SK-N-SH treated with all-trans-retinoic acid at 6 μM for 48 hours (cell line): ENCODE measurements at regions not wholly inside any gene's neighbourhood (a gene's known extent, or its start where the extent isn't known, plus 50 kb on each side); places are given as distances from the start of the nearest gene placed in this dataset.

Experiments used
- ATAC-seq: fragments of 200-7000 bp; cut with Tn5 transposase; 3 replicates; pipeline ENCODE4 v1.9.1; 2020; ENCODE audit warnings: mild to moderate bottlenecking, moderate library complexity
- ARNTL ChIP-seq: fragments of 450-650 bp; formaldehyde crosslinking; IDR thresholded peaks from 2 replicates; pipeline ENCODE4 v1.5.0; 2020; ENCODE audit warnings: low read depth, mild to moderate bottlenecking, moderate library complexity, borderline replicate concordance
- BACH2 ChIP-seq: fragments of 250-450 bp; sonication (Bioruptor Pico); IDR thresholded peaks from 2 replicates; pipeline ENCODE4 v1.9.0; 2021; ENCODE audit warnings: mild to moderate bottlenecking, borderline replicate concordance
- CREB5 ChIP-seq: fragments of 250-450 bp; sonication (Bioruptor Pico); IDR thresholded peaks from 2 replicates; pipeline ENCODE4 v1.5.1; 2020; ENCODE audit warnings: low read depth, mild to moderate bottlenecking, moderate library complexity
- CSDC2 ChIP-seq: fragments of 250-450 bp; sonication (Bioruptor Pico); IDR thresholded peaks from 2 replicates; pipeline ENCODE4 v1.5.0; 2020; ENCODE audit warnings: mild to moderate bottlenecking, moderate library complexity
- CSRNP3 ChIP-seq: fragments of 250-450 bp; sonication (Bioruptor Pico); IDR thresholded peaks from 2 replicates; pipeline ENCODE4 v1.5.1; 2021; ENCODE audit warnings: mild to moderate bottlenecking, moderate library complexity
- ESRRG ChIP-seq: fragments of 250-450 bp; sonication (Bioruptor Pico); IDR thresholded peaks from 2 replicates; pipeline ENCODE4 v1.6.1; 2021; ENCODE audit warnings: mild to moderate bottlenecking
- GLIS3 ChIP-seq: fragments of 250-450 bp; sonication (Bioruptor Pico); IDR thresholded peaks from 2 replicates; pipeline ENCODE4 v1.5.0; 2020; ENCODE audit warnings: mild to moderate bottlenecking, moderate library complexity
- ISL1 ChIP-seq: fragments of 250-450 bp; sonication (Bioruptor Pico); IDR thresholded peaks from 2 replicates; pipeline ENCODE4 v2.1.2; 2022; ENCODE audit warnings: mild to moderate bottlenecking, moderate library complexity
- OSR1 ChIP-seq: fragments of 250-450 bp; sonication (Bioruptor Pico); IDR thresholded peaks from 2 replicates; pipeline ENCODE4 v1.8.0; 2022; ENCODE audit warnings: moderate library complexity, mild to moderate bottlenecking, inconsistent platforms
- PATZ1 ChIP-seq: fragments of 250-450 bp; sonication (Bioruptor Pico); IDR thresholded peaks from 2 replicates; pipeline ENCODE4 v1.8.0; 2020; ENCODE audit warnings: mild to moderate bottlenecking, moderate library complexity, borderline replicate concordance
- POU6F1 ChIP-seq: fragments of 250-450 bp; sonication (Bioruptor Pico); IDR thresholded peaks from 2 replicates; pipeline ENCODE4 v1.8.0; 2021; ENCODE audit warnings: low read depth, mild to moderate bottlenecking, moderate library complexity, borderline replicate concordance
- PPARA ChIP-seq: fragments of 250-450 bp; sonication (Bioruptor Pico); IDR thresholded peaks from 2 replicates; pipeline ENCODE4 v1.5.0; 2020; ENCODE audit warnings: mild to moderate bottlenecking, borderline replicate concordance
- SNAI2 ChIP-seq: fragments of 250-450 bp; sonication (Bioruptor Pico); IDR thresholded peaks from 2 replicates; pipeline ENCODE4 v1.5.0; 2020; ENCODE audit warnings: mild to moderate bottlenecking, moderate library complexity
- TOX ChIP-seq: fragments of 250-450 bp; sonication (Bioruptor Pico); IDR thresholded peaks from 2 replicates; pipeline ENCODE4 v1.8.0; 2021; ENCODE audit warnings: mild to moderate bottlenecking, moderate library complexity, borderline replicate concordance
- TSHZ2 ChIP-seq: fragments of 250-450 bp; sonication (Bioruptor Pico); IDR thresholded peaks from 2 replicates; pipeline ENCODE4 v1.5.0; 2020; ENCODE audit warnings: mild to moderate bottlenecking, moderate library complexity
- ZC3H10 ChIP-seq: fragments of 250-450 bp; sonication (Bioruptor Pico); IDR thresholded peaks from 2 replicates; pipeline ENCODE4 v1.5.1; 2021; ENCODE audit warnings: mild to moderate bottlenecking, moderate library complexity
- ZFP3 ChIP-seq: fragments of 250-450 bp; sonication (Bioruptor Pico); IDR thresholded peaks from 2 replicates; pipeline ENCODE4 v1.5.0; 2020; ENCODE audit warnings: mild to moderate bottlenecking, moderate library complexity
- ZFP30 ChIP-seq: fragments of 450-650 bp; formaldehyde crosslinking; IDR thresholded peaks from 2 replicates; pipeline ENCODE4 v1.5.0; 2022; ENCODE audit warnings: mild to moderate bottlenecking, moderate library complexity
- ZNF70 ChIP-seq: fragments of 450-650 bp; formaldehyde crosslinking; IDR thresholded peaks from 2 replicates; pipeline ENCODE4 v1.5.0; 2020; ENCODE audit warnings: mild to moderate bottlenecking, moderate library complexity
- ZNF8 ChIP-seq: fragments of 450-650 bp; formaldehyde crosslinking; IDR thresholded peaks from 2 replicates; pipeline ENCODE4 v1.5.0; 2020; ENCODE audit warnings: mild to moderate bottlenecking, moderate library complexity

GRCh38 chr18:21934766-21935015, 194.1 kb downstream of the MIB1 start:
- TF ChIP-seq CSDC2 (CRISPR knock-in tag) = no peak
- TF ChIP-seq ESRRG = no peak
- no peak for TF ChIP-seq ZC3H10 (CRISPR knock-in tag)
- no peak for TF ChIP-seq TSHZ2 (CRISPR knock-in tag)
- TF ChIP-seq PATZ1 = no peak
- no peak for TF ChIP-seq ARNTL (CRISPR knock-in tag)
- TF ChIP-seq CREB5 (CRISPR knock-in tag) = no peak
- no peak for TF ChIP-seq POU6F1 (CRISPR knock-in tag)
- TF ChIP-seq ZFP30 (CRISPR knock-in tag) = no peak
- no peak for TF ChIP-seq ZFP3 (CRISPR knock-in tag)
- no peak for TF ChIP-seq ISL1 (CRISPR knock-in tag)
- no peak for TF ChIP-seq PPARA (CRISPR knock-in tag)
- no peak for TF ChIP-seq GLIS3 (CRISPR knock-in tag)
- no peak for ATAC-seq

- no peak for TF ChIP-seq ZNF8 (CRISPR knock-in tag)
- no peak for TF ChIP-seq SNAI2 (CRISPR knock-in tag)
- no peak for TF ChIP-seq ZFP3 (CRISPR knock-in tag)
- no peak for TF ChIP-seq BACH2 (CRISPR knock-in tag)
- no peak for TF ChIP-seq TSHZ2 (CRISPR knock-in tag)
- TF ChIP-seq ARNTL (CRISPR knock-in tag) = no peak
- TF ChIP-seq ZNF70 (CRISPR knock-in tag) = no peak
- no peak for TF ChIP-seq OSR1 (CRISPR knock-in tag)
- TF ChIP-seq ZC3H10 (CRISPR knock-in tag) = no peak
- TF ChIP-seq CSDC2 (CRISPR knock-in tag) = no peak
- TF ChIP-seq CREB5 (CRISPR knock-in tag) = no peak
- TF ChIP-seq CSRNP3 (CRISPR knock-in tag) = no peak
- no peak for TF ChIP-seq TOX
- ATAC-seq = no peak
Measured at GRCh38 chr18:21943456-21943855, 202.9 kb downstream of the MIB1 start.
